ENCODE measurements at regions not wholly inside any gene's neighbourhood (a gene's known extent, or its start where the extent isn't known, plus 50 kb on each side); places are given as distances from the start of the nearest gene placed in this dataset.

- DNase-seq: no peak
Observed at GRCh38 chr12:60148831-60149230, 553.0 kb downstream of the SLC16A7 start.

- DNase-seq: no peak
Observed at GRCh38 chr12:60152756-60153155, 556.9 kb downstream of the SLC16A7 start.

- DNase-seq: no peak
Observed at GRCh38 chr12:60159761-60160160, 563.9 kb downstream of the SLC16A7 start.

- DNase-seq: peak; percentile 15
Observed at GRCh38 chr12:60162988-60163720, 567.3 kb downstream of the SLC16A7 start.

- no peak for DNase-seq
Observed at GRCh38 chr12:60165781-60166180, 570.0 kb downstream of the SLC16A7 start.

- DNase-seq: no peak
Observed at GRCh38 chr12:60168441-60168840, 572.6 kb downstream of the SLC16A7 start.

- no peak for DNase-seq
Observed at GRCh38 chr12:60169904-60170303, 574.1 kb downstream of the SLC16A7 start.

GRCh38 chr12:60172266-60173211 is 576.7 kb downstream of the SLC16A7 start:
- DNase-seq: peak; percentile 74

- DNase-seq: peak; percentile 33
Observed at GRCh38 chr12:60173224-60174170, 577.7 kb downstream of the SLC16A7 start.

GRCh38 chr12:60174476-60174875 is 578.6 kb downstream of the SLC16A7 start:
- DNase-seq: no peak

- DNase-seq: no peak
Observed at GRCh38 chr12:60174941-60175340, 579.1 kb downstream of the SLC16A7 start.

GRCh38 chr12:60176891-60177290 is 581.1 kb downstream of the SLC16A7 start:
- no peak for DNase-seq

GRCh38 chr12:60180298-60180697 is 584.5 kb downstream of the SLC16A7 start:
- no peak for DNase-seq

- DNase-seq: no peak
Observed at GRCh38 chr12:60182354-60182753, 586.5 kb downstream of the SLC16A7 start.

GRCh38 chr12:60184096-60184495 is 588.3 kb downstream of the SLC16A7 start:
- no peak for DNase-seq

- no peak for DNase-seq
Observed at GRCh38 chr12:60185060-60185459, 589.2 kb downstream of the SLC16A7 start.

- DNase-seq: no peak
Observed at GRCh38 chr12:60191271-60191670, 595.4 kb downstream of the SLC16A7 start.

- DNase-seq: no peak
Observed at GRCh38 chr12:60191676-60192359, 596.0 kb downstream of the SLC16A7 start.

GRCh38 chr12:60194678-60195077 is 598.8 kb downstream of the SLC16A7 start:
- DNase-seq: no peak

GRCh38 chr12:60195483-60195882 is 599.7 kb downstream of the SLC16A7 start:
- no peak for DNase-seq

GRCh38 chr12:60196366-60196765 is 600.5 kb downstream of the SLC16A7 start:
- no peak for DNase-seq

GRCh38 chr12:60197589-60197988 is 601.8 kb downstream of the SLC16A7 start:
- DNase-seq: no peak

Measured in retina (tissue), 1 donor.